Ovary (tissue), 3 donors: ENCODE measurements at regions not wholly inside any gene's neighbourhood (a gene's known extent, or its start where the extent isn't known, plus 50 kb on each side); places are given as distances from the start of the nearest gene placed in this dataset.

ENCODE experiments used
- CTCF ChIP-seq, 3 donors: fragments of 450-650 bp in 2 of 3; fragments of 200-600 bp in 1 of 3; IDR thresholded peaks; one replicate each; pipeline versions ENCODE4 v1.5.1 to v1.8.0; 2016 to 2022; ENCODE audit warnings: antibody characterized with exemption in 3 of 3, mild to moderate bottlenecking in 1 of 3
- EP300 ChIP-seq: sonication (generic); formaldehyde crosslinking; IDR thresholded peaks from one replicate; pipeline ENCODE4 v1.6.1; 2017; ENCODE audit warnings: antibody characterized with exemption
- POLR2A ChIP-seq: fragments of 450-650 bp; IDR thresholded peaks from one replicate; pipeline ENCODE4 v1.6.1; 2017; ENCODE audit warnings: antibody characterized with exemption, mild to moderate bottlenecking, moderate library complexity
- donor health status: DM: no; HTN: no; CAD: no.

- no peak for TF ChIP-seq EP300
- no peak for TF ChIP-seq CTCF (IDR thresholded peaks at IDR 0.05)
- TF ChIP-seq POLR2A = no peak
Measured at GRCh38 chr15:61755467-61755866, 304.8 kb downstream of the VPS13C start.
